GM13977 (cell line): ENCODE measurements at regions not wholly inside any gene's neighbourhood (a gene's known extent, or its start where the extent isn't known, plus 50 kb on each side); places are given as distances from the start of the nearest gene placed in this dataset.

Experiments
- DNase-seq: peaks from one replicate; pipeline ENCODE4 v3.0.0; 2012; ENCODE audit warnings: low spot score
- in situ Hi-C: fragments of 300-500 bp; cut with MboI; formaldehyde crosslinking; loops from one replicate; pipeline ENCODE4 v1.12.0; 2022; ENCODE audit warnings: low sequenced_read_pairs, low pct_unique_long_range_greater_than_20kb, mixed read lengths, inconsistent platforms; ENCODE audit not compliant: unreplicated experiment
- TF ChIP-seq, protein P1 (sequence below): IDR thresholded peaks from 2 replicates; pipeline ENCODE4 v1.5.1; 2012; ENCODE audit warnings: mild to moderate bottlenecking, control low read depth; ENCODE audit not compliant: insufficient read depth; ENCODE audit errors: extremely low read depth, missing control alignments

DNA sequence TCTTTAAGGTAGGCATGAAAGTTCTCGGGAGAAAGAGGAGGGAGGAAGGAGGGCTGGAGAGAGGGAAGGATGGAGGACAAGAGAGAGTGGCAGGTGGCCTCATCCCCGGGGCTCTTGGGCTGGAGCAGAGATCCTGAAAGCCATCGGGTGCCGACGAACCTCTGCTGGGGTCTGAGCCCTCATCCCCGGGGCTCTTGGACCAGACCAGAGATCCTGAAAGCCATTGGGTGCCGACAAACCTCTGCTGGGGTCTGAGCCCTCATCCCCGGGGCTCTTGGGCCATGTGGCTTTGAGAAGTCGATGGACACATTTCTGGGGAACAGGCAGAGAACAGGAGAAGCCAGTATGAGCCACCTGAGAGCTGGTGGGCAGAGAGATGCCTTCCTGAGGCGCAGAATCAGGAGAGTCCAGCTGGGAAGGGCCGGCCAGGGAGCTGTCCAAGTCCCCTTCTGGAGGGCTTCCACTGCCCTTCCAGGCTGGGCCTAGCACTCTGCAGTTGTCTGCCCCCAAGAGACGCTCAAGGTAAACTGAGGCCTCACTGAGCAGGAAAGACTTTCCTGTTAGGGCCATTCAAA, 1398.1 kb downstream of the BRD1 start:
- TF ChIP-seq, protein P1, sequence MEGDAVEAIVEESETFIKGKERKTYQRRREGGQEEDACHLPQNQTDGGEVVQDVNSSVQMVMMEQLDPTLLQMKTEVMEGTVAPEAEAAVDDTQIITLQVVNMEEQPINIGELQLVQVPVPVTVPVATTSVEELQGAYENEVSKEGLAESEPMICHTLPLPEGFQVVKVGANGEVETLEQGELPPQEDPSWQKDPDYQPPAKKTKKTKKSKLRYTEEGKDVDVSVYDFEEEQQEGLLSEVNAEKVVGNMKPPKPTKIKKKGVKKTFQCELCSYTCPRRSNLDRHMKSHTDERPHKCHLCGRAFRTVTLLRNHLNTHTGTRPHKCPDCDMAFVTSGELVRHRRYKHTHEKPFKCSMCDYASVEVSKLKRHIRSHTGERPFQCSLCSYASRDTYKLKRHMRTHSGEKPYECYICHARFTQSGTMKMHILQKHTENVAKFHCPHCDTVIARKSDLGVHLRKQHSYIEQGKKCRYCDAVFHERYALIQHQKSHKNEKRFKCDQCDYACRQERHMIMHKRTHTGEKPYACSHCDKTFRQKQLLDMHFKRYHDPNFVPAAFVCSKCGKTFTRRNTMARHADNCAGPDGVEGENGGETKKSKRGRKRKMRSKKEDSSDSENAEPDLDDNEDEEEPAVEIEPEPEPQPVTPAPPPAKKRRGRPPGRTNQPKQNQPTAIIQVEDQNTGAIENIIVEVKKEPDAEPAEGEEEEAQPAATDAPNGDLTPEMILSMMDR: no peak
- no peak for DNase-seq
- in situ Hi-C loops: no loop called here

DNA sequence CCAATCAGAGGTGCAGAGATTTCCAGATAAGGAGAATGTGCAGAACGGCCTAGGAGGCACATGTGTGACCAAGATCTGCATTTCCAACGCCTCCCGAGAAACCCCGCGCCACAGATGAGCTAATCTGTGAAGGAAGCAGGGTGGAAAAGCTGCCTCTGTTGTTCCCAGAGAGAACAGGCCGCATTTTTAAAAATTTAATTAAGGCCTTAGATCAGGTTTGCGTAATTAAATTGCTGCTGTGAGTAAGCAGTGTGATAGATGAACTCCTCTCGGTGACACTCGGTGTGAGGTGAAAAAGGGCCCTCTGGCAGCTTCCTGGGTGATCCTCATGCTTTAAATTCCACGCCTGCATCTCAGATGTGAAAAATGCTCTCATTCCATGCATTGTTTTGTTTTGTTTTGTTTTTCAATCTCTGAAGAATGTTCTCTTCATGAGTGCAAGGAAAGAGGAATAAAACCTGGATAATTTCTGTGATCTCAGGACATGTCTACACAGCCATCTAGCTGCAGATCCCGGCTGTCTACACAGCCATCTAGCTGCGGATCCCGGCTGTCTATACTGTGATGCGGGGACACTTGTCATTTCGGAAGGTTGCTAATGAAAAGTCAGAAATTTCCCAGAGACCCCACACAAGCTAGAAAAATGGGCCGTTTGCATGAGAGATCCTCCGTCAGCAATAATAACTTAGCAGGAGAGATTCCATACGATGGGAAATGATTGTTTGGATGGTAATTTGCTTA, 1398.9 kb downstream of the BRD1 start:
- TF ChIP-seq, protein P1: no peak
- no peak for DNase-seq
- in situ Hi-C loops: no loop called here

DNA sequence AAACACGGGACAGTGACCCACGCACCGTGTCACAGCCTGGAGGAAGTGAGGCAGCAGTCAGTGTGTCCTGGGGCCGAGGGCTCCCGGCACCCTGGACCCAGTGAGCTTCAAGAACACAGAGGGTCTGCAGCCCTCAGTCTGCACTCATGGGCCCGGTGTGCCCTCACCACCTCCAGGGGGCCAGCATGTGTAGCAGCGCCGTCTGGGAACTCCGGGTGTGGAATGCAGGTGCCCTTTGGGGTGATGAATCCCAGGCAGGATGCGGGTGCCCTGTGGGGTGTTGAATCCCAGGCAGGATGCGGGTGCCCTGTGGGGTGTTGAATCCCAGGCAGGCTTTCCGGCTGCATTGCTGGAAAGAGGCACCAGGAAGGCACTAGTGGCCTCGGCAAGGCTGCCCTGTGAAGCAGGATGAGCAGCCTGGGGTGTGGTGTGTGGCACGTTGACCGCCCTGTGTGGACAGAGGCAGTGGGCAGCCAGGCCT, 1399.9 kb downstream of the BRD1 start:
- in situ Hi-C loops: no loop called here
- TF ChIP-seq, protein P1: no peak
- DNase-seq: no peak

DNA sequence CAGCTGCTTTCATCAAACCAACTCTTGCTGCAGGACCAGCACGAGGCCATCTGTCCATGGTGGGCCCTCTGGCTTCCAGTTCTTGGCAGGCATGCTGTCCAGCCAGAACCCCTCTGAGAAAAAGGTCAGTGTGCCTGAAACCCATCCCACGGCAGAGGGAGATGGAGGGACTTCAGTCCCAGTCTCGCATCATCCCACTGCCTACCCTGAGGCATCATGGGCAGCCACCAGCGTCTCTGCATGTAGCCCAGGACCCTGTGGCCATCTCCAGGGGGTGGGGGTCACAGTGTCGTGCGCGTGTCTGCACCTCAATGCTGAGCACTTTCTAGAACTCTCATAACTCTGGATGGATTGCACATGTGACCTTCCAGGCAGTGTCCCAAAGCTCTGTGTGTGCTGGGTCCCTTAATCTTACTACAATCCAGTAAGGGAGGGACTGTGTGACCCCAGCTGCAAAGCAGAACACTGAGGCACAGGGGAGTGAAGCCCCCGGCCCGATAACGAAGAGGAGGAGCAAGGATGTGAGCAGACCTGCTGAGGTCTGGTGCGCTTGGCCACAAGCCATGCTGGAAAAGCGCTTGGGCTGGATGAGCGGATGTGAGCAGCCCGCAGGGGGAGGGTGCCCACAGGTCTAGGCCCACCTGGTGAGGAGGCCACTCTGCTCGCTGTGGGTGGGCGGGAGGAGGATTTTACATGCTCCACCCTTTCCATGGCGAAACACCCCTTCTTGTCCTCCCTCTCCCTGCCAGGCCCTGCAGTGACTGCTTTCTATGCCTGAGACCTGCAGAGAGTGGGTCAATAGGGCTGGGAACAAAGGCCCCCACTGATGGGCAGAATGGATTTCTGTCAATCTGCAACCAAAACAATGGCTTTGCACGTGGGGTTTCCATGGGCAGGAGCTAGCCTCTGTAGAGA, 1401.0 kb downstream of the BRD1 start:
- DNase-seq: no peak
- in situ Hi-C loops: no loop called here
- TF ChIP-seq, protein P1: no peak

DNA sequence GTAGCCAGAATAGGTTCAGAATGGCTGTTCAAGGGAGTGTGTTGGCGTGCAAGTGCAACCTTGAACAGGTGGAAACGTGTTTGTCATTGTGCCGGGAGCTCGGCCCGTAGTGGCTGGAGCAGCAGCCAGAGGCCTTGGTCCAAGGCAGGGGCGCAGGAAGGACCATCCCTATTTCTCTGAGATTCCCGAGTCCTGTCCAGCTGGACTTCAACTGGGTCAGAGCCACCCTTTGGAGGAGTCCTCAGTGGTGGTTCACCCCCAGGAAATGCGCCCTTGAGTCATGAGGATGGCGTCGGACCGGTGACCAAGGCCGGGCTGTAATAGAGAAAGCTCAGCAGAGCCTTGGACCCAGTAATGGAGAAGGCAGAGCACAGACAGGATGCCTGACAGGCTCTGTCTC, 1402.0 kb downstream of the BRD1 start:
- TF ChIP-seq, protein P1: no peak
- in situ Hi-C loops: no loop called here
- DNase-seq: no peak

DNA sequence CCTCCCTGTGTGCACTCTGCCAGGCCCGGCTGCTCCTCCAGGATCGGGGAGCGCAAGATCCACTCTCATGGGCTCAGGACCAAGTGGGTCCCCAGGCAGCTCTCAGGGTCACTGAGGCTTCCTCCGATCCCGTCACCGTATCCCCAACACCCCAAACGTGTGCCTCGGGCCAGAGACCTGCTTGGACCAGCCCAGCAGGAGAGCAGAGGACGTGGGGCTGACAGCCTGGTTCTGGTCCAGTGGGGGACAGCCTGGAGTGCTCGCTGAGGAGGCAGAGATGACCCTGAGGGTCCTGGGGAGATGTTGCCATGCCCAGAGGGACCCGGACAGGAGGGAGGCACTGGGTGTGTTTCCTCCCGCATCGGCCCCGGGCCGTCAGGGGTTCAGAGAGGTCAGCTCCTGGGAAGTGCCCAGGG, 1402.6 kb downstream of the BRD1 start:
- TF ChIP-seq, protein P1: no peak
- in situ Hi-C loops: no loop called here
- no peak for DNase-seq
